Upper lobe of left lung (tissue), 4 donors: ENCODE measurements at regions not wholly inside any gene's neighbourhood (a gene's known extent, or its start where the extent isn't known, plus 50 kb on each side); places are given as distances from the start of the nearest gene placed in this dataset.
A peak's percentile ranks its signal among the peaks of the same experiment; 100 is the strongest.

Experiments
- EP300 ChIP-seq, 4 donors: sonication (generic); formaldehyde crosslinking; IDR thresholded peaks; one replicate each; pipeline ENCODE4 v1.5.1; 2017; ENCODE audit warnings: antibody characterized with exemption in 4 of 4, control low read depth in 2 of 4
- POLR2AphosphoS5 ChIP-seq, 2 donors: sonication (generic); formaldehyde crosslinking; IDR thresholded peaks; one replicate each; pipeline ENCODE4 v1.5.1; 2017; ENCODE audit warnings: antibody characterized with exemption in 2 of 2

DNA sequence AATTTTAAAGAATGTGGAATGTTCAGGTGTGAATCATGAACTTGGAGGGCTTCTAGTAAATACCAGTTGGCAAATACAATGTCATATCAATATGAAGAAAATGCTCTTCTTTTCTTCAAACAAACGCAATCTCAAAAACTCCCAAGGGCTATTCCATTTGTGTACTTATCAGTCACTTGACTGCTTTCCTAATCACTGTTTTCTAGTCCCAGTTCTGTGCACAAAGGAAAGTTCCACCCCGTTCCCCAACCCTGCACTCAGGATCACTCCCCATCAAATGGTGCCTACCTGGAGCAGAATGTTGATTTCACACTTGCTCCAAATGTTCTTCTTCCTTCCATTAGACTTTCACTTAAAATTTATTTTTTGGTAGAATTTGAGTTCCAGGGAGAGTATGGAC is 92.6 kb upstream of the RFC3 start:
- TF ChIP-seq POLR2AphosphoS5 (IDR thresholded peaks at IDR 0.05) (no peak), EP300 (IDR thresholded peaks at IDR 0.05) (peak in 1 of 4 donors; percentile 91)
